Colonic mucosa (tissue), 4 donors: ENCODE measurements at regions not wholly inside any gene's neighbourhood (a gene's known extent, or its start where the extent isn't known, plus 50 kb on each side); places are given as distances from the start of the nearest gene placed in this dataset.

Experiments used
- DNase-seq: peaks from one replicate; pipeline ENCODE4 v3.0.0-alpha.2; 2020
- H3K27ac ChIP-seq: fragments of 200-600 bp; one replicate; pipeline ENCODE4 v1.8.0; 2021
- H3K27me3 ChIP-seq: fragments of 200-600 bp; one replicate; pipeline ENCODE4 v1.8.0; 2021
- H3K36me3 ChIP-seq: fragments of 200-600 bp; one replicate; pipeline ENCODE4 v1.8.0; 2021
- H3K4me1 ChIP-seq: fragments of 200-600 bp; one replicate; pipeline ENCODE4 v1.8.0; 2021; ENCODE audit warnings: mild to moderate bottlenecking
- H3K4me3 ChIP-seq: fragments of 200-600 bp; one replicate; pipeline ENCODE4 v1.8.0; 2021
- H3K9ac ChIP-seq, 2 donors: one replicate each; pipeline ENCODE4 v1.7.0; 2013; ENCODE audit warnings: control low read depth in 2 of 2, low read depth in 2 of 2, low read length in 2 of 2
- H3K9me3 ChIP-seq: fragments of 200-600 bp; one replicate; pipeline ENCODE4 v1.8.0; 2021
- CTCF ChIP-seq: fragments of 200-600 bp; IDR thresholded peaks from one replicate; pipeline ENCODE4 v1.8.0; 2022; ENCODE audit warnings: antibody characterized with exemption, mild to moderate bottlenecking
- intact Hi-C: fragments of 100-400 bp; cut with DNase I; formaldehyde crosslinking; loops from one replicate; pipeline ENCODE4 v1.14.1; 2022
- donor health status: healthy.
- donor health status: DM: no; HTN: no; CAD: no.
- donor health status: DM: no; HTN: no; CAD: no.

GRCh38 chr5:107020626-107021025, 650.1 kb downstream of the EFNA5 start:
- intact Hi-C loops: no loop called here
- Histone ChIP-seq H3K4me3 (no peak overlapping the region), H3K36me3 (no peaks in the 10 kb centered on the region), H3K4me1 (no peaks in the 10 kb centered on the region), H3K9ac (no peak overlapping the region), H3K27me3 (no peaks in the 10 kb centered on the region), H3K27ac (no peak overlapping the region), H3K9me3 (no peaks in the 10 kb centered on the region)
- no peak for DNase-seq
- TF ChIP-seq CTCF: no peak

- no peaks in the 10 kb centered on the region for H3K9me3 ChIP-seq
- no peaks in the 10 kb centered on the region for H3K27me3 ChIP-seq
- intact Hi-C loops: no loop called here
- H3K4me1 ChIP-seq: no peaks in the 10 kb centered on the region
- no peak overlapping the region for H3K4me3 ChIP-seq
- no peak overlapping the region for H3K27ac ChIP-seq
- no peak for TF ChIP-seq CTCF
- H3K36me3 ChIP-seq: no peaks in the 10 kb centered on the region
- H3K9ac ChIP-seq: no peak overlapping the region
- no peak for DNase-seq
Measured at GRCh38 chr5:107017616-107018015, 653.1 kb downstream of the EFNA5 start.

GRCh38 chr5:107012371-107012770, 658.4 kb downstream of the EFNA5 start:
- H3K4me3 ChIP-seq: no peak overlapping the region
- intact Hi-C loops: no loop called here
- H3K9ac ChIP-seq: no peak overlapping the region
- H3K36me3 ChIP-seq: no peaks in the 10 kb centered on the region
- H3K9me3 ChIP-seq: no peaks in the 10 kb centered on the region
- no peaks in the 10 kb centered on the region for H3K4me1 ChIP-seq
- no peak for TF ChIP-seq CTCF
- no peak for DNase-seq
- H3K27ac ChIP-seq: no peak overlapping the region
- no peaks in the 10 kb centered on the region for H3K27me3 ChIP-seq

DNA sequence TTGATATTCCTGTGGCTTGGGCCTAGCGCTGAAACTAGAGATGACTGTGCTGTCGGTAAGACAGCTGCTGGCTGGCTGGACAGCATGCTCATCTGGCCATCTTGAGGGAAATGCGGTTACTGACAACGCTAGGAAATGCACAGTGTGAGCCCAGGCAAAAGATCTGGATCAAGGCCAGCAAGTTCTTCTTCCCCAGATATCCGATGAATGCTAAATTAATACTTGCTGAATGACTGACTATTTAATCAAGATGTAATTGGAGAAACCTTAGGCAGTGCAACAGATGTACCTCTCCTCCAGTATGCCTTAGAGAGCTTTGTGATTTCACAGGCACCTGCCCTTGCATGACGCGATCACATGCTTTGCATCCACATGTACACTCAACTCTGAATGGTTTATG, 659.1 kb downstream of the EFNA5 start:
- no peak for DNase-seq
- TF ChIP-seq CTCF: no peak
- H3K4me3 ChIP-seq: no peak overlapping the region

GRCh38 chr5:107010060-107010459, 660.7 kb downstream of the EFNA5 start:
- Histone ChIP-seq H3K4me1 (no peaks in the 10 kb centered on the region), H3K9ac (no peak overlapping the region), H3K36me3 (no peaks in the 10 kb centered on the region), H3K27me3 (no peaks in the 10 kb centered on the region), H3K4me3 (no peak overlapping the region), H3K27ac (no peak overlapping the region), H3K9me3 (no peaks in the 10 kb centered on the region)
- intact Hi-C loops: no loop called here
- no peak for DNase-seq
- TF ChIP-seq CTCF: no peak

More for the DNA sequence above, 659.1 kb downstream of the EFNA5 start:
- Histone ChIP-seq H3K4me1 (no peaks in the 10 kb centered on the region), H3K9ac (no peak overlapping the region), H3K27me3 (no peaks in the 10 kb centered on the region), H3K36me3 (no peaks in the 10 kb centered on the region), H3K9me3 (no peaks in the 10 kb centered on the region), H3K27ac (no peak overlapping the region)
- intact Hi-C loops: no loop called here

DNA sequence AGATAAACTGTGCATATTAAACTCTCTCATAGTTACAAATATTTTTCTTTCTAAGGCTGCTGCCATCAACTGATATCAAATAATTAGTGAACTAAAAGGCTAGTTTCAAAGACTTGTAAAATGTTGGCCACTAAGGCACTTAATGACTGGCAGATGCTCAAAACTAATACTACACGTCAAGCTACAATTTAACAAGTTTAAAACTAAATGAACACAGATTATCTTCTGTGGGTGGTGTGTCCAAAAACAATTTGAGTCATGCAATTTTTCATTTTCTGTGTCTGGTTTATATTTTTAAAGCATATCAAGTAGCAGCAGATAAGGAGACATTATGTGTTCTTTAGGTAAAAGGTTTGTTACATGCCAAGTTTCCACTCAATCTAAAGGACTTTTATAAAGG, 665.1 kb downstream of the EFNA5 start:
- no peak overlapping the region for H3K4me3 ChIP-seq
- H3K27ac ChIP-seq: no peak overlapping the region
- intact Hi-C loops: no loop called here
- no peaks in the 10 kb centered on the region for H3K36me3 ChIP-seq
- no peaks in the 10 kb centered on the region for H3K4me1 ChIP-seq
- DNase-seq: no peak
- H3K9me3 ChIP-seq: no peaks in the 10 kb centered on the region
- no peak for TF ChIP-seq CTCF
- H3K9ac ChIP-seq: no peak overlapping the region
- no peaks in the 10 kb centered on the region for H3K27me3 ChIP-seq
